NB4 (cell line): ENCODE measurements at regions not wholly inside any gene's neighbourhood (a gene's known extent, or its start where the extent isn't known, plus 50 kb on each side); places are given as distances from the start of the nearest gene placed in this dataset.

ENCODE experiments used
- DNase-seq: peaks from one replicate; pipeline ENCODE4 v3.0.0; 2010; ENCODE audit warnings: low read depth
- H3K4me3 ChIP-seq: one replicate; pipeline ENCODE4 v1.5.1; 2011; ENCODE audit warnings: mild to moderate bottlenecking, low read depth, low read length, moderate library complexity
- MAX ChIP-seq: IDR thresholded peaks from 2 replicates; pipeline ENCODE4 v1.6.1; 2011; ENCODE audit warnings: low read depth, low read length
- MYC ChIP-seq: IDR thresholded peaks from 2 replicates; pipeline ENCODE4 v1.6.1; 2011; ENCODE audit warnings: low read depth, low read length
- POLR2A ChIP-seq: IDR thresholded peaks from 2 replicates; pipeline ENCODE4 v1.6.1; 2011; ENCODE audit warnings: mild to moderate bottlenecking; ENCODE audit not compliant: insufficient read length; ENCODE audit errors: extremely low read depth
- TF ChIP-seq, protein P1 (sequence below): IDR thresholded peaks from one replicate; pipeline ENCODE4 v1.5.1; 2012; ENCODE audit warnings: low read depth, low read length

DNA sequence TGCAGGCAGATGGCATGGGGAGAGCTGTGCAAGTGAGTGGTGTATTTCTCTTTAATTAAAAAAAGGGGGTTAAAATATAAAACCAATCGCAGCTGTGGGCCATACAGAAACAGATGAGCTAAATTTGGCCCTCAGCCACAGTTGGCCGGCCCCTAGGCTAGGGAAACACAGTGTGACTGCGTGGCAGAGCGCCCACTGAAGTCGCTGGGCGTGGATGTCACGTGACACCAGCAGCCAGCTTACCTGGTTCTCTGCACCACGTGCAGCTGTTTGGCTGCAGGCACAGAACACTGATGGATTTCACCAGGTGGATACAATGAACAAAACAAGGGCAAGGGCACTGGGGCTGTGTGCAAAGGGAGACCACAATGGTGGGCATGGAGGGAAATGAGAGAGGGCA is 119.3 kb upstream of the ZNF746 start:
- no peak for TF ChIP-seq MAX
- TF ChIP-seq MYC, result no peak
- no peak for TF ChIP-seq POLR2A
- TF ChIP-seq, protein P1, sequence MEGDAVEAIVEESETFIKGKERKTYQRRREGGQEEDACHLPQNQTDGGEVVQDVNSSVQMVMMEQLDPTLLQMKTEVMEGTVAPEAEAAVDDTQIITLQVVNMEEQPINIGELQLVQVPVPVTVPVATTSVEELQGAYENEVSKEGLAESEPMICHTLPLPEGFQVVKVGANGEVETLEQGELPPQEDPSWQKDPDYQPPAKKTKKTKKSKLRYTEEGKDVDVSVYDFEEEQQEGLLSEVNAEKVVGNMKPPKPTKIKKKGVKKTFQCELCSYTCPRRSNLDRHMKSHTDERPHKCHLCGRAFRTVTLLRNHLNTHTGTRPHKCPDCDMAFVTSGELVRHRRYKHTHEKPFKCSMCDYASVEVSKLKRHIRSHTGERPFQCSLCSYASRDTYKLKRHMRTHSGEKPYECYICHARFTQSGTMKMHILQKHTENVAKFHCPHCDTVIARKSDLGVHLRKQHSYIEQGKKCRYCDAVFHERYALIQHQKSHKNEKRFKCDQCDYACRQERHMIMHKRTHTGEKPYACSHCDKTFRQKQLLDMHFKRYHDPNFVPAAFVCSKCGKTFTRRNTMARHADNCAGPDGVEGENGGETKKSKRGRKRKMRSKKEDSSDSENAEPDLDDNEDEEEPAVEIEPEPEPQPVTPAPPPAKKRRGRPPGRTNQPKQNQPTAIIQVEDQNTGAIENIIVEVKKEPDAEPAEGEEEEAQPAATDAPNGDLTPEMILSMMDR, result no peak
- H3K4me3 ChIP-seq, result no peak overlapping the region
- DNase-seq, result no peak

DNA sequence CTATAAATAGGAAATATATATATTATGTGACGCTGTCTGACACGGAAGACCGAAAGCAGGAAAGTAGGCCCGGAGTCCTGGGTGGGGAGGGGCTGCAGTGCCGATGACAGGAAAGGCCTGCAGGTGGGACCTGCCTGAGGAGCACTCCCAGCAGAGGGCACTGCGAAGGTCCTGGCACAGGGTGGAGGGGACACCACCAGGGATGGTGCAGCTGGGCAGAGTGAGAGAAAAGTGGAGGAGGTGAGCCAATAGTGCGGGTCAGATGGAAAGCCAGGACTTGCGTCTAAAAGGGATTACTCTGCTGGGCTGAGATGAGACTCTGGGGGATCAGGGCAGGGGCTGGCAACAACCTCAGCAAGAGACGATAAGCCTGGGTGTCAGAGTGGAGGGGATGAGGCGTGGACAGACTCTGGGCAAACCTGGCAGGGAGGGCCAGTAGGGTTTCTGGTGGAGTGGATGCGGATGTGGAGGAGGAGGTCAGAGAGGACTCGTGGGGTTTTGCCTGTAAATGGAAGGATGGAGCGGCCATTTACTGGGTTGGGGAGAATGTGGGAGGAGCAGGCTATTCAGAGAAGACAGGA is 118.2 kb upstream of the ZNF746 start:
- no peak overlapping the region for H3K4me3 ChIP-seq
- TF ChIP-seq POLR2A, result no peak
- TF ChIP-seq, protein P1, result peak; percentile 15
- no peak for DNase-seq

DNA sequence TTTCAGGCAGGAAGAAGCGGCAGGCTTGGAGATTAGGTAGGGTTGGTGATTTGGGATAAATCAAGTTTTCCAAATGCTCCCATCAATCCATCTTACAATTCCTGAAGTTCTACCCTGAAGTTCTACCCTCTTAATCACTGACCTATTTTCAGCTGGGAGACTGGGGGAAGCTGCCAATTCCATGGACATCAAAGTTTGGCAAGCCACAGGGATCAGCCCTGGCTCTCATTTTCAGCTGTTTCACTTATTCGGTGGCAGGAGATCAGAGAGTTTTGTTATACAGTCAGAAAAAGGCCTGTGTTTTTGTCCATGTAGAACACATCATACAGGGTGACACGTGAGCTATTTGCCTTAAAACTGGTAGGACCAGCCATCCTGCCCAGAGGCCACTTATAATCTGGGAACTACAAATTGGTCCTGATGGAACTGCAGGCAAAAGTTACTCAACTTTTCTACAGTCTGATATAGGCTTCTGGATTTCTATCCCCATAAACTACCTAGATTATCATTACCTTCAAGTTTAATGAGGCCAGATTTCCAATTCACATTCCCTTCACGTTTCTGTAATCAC is 112.9 kb upstream of the ZNF746 start:
- DNase-seq, result no peak
- no peak overlapping the region for H3K4me3 ChIP-seq
- no peak for TF ChIP-seq MAX
- TF ChIP-seq, protein P1, result no peak
- no peak for TF ChIP-seq MYC
- no peak for TF ChIP-seq POLR2A

DNA sequence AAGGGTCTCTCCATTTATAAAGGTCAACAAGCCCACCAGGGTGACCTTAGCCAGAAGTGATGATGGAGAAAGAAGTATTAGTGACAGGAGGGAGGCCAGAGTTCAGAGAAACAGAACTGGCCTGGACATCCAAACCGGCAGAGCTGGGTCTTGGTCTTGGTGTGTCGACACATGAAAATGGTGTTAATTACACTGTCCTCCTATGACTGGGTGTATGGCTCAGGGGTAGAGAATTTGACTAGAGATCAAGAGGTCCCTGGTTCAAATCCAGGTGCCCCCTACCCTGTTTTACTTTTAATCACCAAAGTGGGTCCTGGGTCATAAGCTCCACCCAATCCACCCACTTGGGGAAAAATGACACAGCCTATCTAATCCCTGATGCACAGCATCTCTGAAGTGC is 110.6 kb upstream of the ZNF746 start:
- no peak overlapping the region for H3K4me3 ChIP-seq
- TF ChIP-seq POLR2A, result no peak
- TF ChIP-seq, protein P1, result no peak
- no peak for TF ChIP-seq MYC
- no peak for TF ChIP-seq MAX
- no peak for DNase-seq

DNA sequence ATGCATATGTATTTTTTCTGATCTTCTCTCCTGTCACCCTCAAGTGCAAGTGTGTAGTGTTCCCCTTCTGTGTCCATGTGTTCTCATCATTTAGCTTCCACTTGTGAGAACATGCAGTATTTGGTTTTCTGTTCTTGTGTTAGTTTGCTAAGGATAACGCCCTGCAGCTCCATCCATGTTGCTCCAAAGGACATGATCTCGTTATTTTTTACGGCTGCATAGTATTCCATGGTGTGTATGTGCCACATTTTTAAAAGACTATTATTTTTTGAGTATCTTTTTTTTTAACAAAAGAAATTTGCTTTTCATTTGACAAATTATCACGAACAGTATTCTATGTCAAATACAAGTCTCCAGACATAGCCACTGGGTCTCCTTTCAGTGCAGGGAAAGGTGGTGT is 110.1 kb upstream of the ZNF746 start:
- DNase-seq, result no peak
- TF ChIP-seq MAX, result no peak
- no peak for TF ChIP-seq POLR2A
- TF ChIP-seq MYC, result no peak
- TF ChIP-seq, protein P1, result no peak

GRCh38 chr7:149606826-149607225 is 109.2 kb upstream of the ZNF746 start:
- TF ChIP-seq POLR2A (no peak), MYC (no peak), MAX (no peak)
- TF ChIP-seq, protein P1, result no peak
- no peak for DNase-seq
- H3K4me3 ChIP-seq, result no peak overlapping the region

More for the DNA sequence above, 110.1 kb upstream of the ZNF746 start:
- H3K4me3 ChIP-seq, result no peak overlapping the region
